Right lobe of liver (tissue), 4 donors: ENCODE measurements at regions not wholly inside any gene's neighbourhood (a gene's known extent, or its start where the extent isn't known, plus 50 kb on each side); places are given as distances from the start of the nearest gene placed in this dataset.

Experiments
- CTCF ChIP-seq, 4 donors: fragments of 200-600 bp in 3 of 4; fragments of 450-650 bp in 1 of 4; IDR thresholded peaks; one replicate each; pipeline versions ENCODE4 v1.5.1 to v1.8.0; 2016 to 2022; ENCODE audit warnings: antibody characterized with exemption in 4 of 4, mild to moderate bottlenecking in 2 of 4
- POLR2A ChIP-seq: fragments of 450-650 bp; IDR thresholded peaks from one replicate; pipeline ENCODE4 v1.6.1; 2017; ENCODE audit warnings: antibody characterized with exemption, mild to moderate bottlenecking
- donor health status: DM: no; HTN: no; CAD: no.
- donor health status: DM: no; HTN: no; CAD: no.
- donor health status: DM: no; HTN: yes; CAD: no.

DNA sequence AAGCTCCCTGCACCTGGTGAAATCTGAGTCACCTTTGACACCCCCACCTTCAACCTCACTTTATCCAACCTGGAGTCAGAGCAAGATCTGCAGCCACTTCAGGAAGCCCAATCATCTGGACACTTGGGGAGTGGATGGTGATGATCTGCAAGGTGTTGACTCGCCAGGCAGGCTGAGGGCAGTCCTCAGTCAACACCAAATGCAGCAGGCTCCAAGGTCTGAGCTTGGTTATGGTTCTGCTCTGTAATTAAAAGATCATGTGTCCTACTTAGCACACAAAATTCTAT lies 446.9 kb downstream of the BRD1 start:
- TF ChIP-seq CTCF (IDR thresholded peaks at IDR 0.05) (no peak), POLR2A (no peak)
